GM18909 (cell line): ENCODE measurements at regions not wholly inside any gene's neighbourhood (a gene's known extent, or its start where the extent isn't known, plus 50 kb on each side); places are given as distances from the start of the nearest gene placed in this dataset.

Source experiments
- ATAC-seq: cut with Tn5 transposase; IDR thresholded peaks from one replicate; pipeline ENCODE4 v1.9.1; 2021; ENCODE audit warnings: mild to moderate bottlenecking; ENCODE audit not compliant: unreplicated experiment, poor library complexity

DNA sequence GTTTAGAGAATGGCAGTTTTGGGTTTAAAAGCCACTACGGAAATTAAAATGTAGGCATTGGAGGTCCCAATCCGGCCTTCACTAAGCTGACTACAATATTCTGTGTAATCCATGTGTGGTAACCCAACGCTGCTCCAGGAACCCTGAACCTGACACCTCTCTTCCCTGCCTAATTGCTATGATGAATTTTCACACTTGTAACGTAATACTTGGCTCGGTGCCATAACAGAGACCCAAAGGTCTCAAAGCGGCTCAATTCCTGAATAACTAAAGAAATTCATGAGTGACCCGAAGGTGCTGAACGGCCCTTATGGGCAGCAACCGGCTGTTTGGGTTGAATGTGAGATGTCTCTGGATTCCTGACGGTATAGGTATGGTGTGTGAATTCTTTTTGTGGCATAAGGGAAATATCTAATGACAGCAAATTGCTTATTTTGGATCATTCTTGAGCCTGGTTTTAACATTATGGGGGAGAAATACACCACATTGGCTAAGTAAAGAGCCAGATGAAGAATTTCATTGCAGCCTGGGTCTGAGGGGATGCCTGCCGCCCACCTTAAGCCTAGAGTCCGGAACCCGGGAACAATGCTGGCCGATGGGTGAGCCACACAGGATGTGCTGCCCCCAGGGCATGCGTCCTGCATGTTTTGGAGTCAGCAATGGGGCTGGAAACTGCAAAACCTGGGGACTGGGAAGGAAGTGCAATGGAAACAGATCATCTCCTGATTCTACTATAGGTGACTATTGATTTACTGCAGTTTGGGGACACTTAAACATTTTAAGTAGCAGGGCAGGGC is 69.7 kb upstream of the FZD8 start:
- ATAC-seq, result no peak

- no peak for ATAC-seq
These were observed 65.7 kb upstream of the FZD8 start for GRCh38 chr10:35707642-35708425.

- ATAC-seq, result no peak
These were observed 64.9 kb upstream of the FZD8 start for GRCh38 chr10:35706959-35707358.

GRCh38 chr10:35705671-35706070 is 63.6 kb upstream of the FZD8 start:
- no peak for ATAC-seq

DNA sequence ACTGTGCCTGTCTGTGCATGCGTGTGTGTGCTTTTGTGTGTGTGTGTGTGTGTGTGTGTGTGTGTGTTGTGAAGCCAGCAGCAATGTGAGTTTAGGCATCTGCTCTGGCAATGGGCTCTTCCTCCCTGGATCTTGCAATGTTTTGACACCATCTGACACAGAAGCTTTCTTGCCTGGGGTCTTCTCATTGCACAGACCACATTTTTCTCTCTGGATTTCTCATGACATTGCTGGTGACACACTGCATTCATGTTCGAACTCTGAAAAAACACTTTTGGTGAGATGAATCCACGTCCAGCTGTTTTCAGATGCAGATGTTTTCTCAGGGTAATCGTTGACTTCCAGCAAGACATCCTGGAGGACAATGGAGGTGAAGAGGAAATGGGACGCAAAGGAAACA is 63.0 kb upstream of the FZD8 start:
- no peak for ATAC-seq

- ATAC-seq, result no peak
These were observed 62.3 kb upstream of the FZD8 start for GRCh38 chr10:35704401-35704800.

DNA sequence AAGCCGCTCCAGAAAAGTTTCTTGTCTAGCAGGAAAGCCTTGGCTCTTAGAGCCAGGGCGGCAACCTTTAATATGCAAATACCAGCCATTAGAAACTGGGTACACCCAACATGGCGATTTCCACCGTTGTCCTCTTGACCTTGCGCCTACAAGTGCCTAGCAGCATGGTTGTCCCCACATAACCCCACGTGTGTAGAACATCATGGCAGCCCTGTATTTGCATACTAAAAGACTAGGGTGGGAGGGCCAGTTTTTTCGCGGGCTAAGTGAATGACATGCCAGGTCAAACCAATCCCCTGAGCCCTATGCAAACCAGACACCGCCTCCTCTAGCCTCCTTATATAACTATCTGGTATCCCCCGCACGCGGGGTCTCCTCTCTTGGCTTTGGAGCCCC is 58.4 kb upstream of the FZD8 start:
- ATAC-seq, result no peak

DNA sequence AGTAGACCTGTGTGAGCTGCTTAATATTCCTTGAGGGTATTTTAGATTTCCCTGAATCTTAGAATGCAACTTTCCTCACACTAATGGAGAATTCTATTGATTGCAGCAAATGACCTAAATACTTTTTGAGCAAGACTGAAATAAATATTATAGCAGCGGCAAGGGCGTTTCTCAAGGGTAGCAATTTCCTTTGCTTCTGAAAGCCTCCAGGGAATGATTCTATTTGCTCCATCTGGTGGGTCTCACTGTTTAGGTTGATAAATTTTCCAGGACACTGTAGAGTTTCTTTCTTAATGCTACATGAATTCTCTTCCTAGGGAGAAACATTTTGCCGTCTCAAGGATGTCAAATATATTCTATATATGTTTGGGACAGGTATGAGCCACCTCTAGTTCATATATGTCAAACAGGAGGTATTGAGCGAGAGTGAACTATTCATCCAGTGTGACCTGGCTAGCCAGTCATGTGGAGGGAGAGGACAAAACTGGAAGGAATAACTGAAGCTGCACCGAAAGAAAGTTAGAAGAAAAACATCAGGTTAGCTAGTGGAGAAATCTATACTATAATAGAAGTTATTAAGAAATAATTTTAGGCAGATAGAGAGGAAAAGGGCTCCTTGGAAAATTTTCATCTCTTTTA is 57.9 kb upstream of the FZD8 start:
- no peak for ATAC-seq

DNA sequence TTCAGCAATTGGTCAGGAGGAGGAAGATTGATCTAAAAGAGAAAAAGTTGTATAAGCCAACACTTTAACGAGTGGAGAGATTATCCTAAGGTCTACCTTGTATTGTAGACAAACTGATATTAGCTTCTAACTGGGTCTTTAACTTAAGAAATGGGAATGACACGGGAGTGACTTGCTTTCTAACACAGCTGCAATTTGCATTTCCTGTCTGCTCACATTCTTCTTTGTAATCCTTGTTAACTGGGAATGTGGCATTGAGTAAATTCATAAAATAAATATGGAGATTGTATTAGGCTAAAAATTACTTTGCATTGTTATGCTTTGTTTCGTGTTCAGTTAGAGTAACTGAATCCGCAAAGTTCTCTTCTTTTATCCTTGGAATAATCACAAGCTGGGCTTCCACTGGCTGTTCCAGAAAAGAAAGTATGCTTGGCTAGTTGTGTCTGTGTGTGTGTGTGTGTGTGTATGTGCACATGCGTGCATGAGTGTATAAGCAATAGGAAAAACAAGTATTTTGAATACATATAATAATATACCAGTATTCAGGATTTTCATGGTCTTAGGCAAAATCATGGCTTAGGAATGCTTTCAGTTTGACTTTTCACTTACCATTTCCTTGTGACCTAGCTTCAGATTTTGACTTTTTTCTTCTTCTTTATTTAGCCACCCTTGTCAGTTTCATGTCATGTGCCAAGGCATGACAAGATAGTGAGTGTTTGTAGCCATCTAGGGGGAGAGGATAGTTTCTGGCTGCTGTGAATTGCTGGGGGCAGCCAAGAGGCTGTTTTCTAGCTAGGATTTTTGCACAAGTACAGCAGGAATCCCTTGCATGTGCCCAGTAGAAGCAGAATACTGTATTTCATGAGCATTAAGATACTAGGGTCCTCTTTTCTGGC is 54.5 kb upstream of the FZD8 start:
- ATAC-seq, result no peak

GRCh38 chr10:35693800-35694199 is 51.7 kb upstream of the FZD8 start:
- ATAC-seq, result no peak
